Thyroid gland (tissue), 4 donors: ENCODE measurements at regions not wholly inside any gene's neighbourhood (a gene's known extent, or its start where the extent isn't known, plus 50 kb on each side); places are given as distances from the start of the nearest gene placed in this dataset.
"Not testable (repeated sequence)": the region's sequence is repeated elsewhere in the genome, so short reads cannot be mapped to it uniquely, and the experiment has no call there.

Source experiments
- DNase-seq, 2 donors: peaks; one replicate each; pipeline ENCODE4 v3.0.0-alpha.2; 2019
- H3K27ac ChIP-seq, 3 donors: fragments of 200-600 bp; sonication (generic); 1 replicate in 2 of 3; 2 replicates in 1 of 3; pipeline ENCODE4 v1.5.1; 2016 to 2019; ENCODE audit warnings: mild to moderate bottlenecking in 1 of 3, moderate library complexity in 1 of 3
- H3K27me3 ChIP-seq: fragments of 200-600 bp; sonication (generic); one replicate; pipeline ENCODE4 v1.5.1; 2019
- H3K36me3 ChIP-seq, 2 donors: fragments of 200-600 bp; sonication (generic); one replicate each; pipeline ENCODE4 v1.5.1; 2016 to 2019
- H3K4me1 ChIP-seq, 2 donors: fragments of 200-600 bp; sonication (generic); one replicate each; pipeline ENCODE4 v1.5.1; 2017 to 2019
- H3K4me3 ChIP-seq, 3 donors: fragments of 200-600 bp; sonication (generic); replicated peaks in 1 of 3; 1 replicate in 2 of 3; 2 replicates in 1 of 3; pipeline ENCODE4 v1.5.1; 2016; ENCODE audit warnings: mild to moderate bottlenecking in 1 of 3
- H3K9me3 ChIP-seq: fragments of 200-600 bp; sonication (generic); one replicate; pipeline ENCODE4 v1.5.1; 2017
- POLR2A ChIP-seq, 2 donors: fragments of 450-650 bp; IDR thresholded peaks; one replicate each; pipeline ENCODE4 v1.6.1; 2017; ENCODE audit warnings: antibody characterized with exemption in 2 of 2, mild to moderate bottlenecking in 2 of 2, moderate library complexity in 1 of 2
- WGBS, 2 donors: methylation state at CpG; one replicate each; pipeline ENCODE4 v1.1.5; 2017; 5-methylcytosine and 5-hydroxymethylcytosine counted together
- intact Hi-C: fragments of 100-400 bp; cut with DNase I; formaldehyde crosslinking; loops from one replicate; pipeline ENCODE4 v1.15.1; 2023
- TF ChIP-seq, protein P1 (sequence below), 6 experiments: fragments of 200-600 bp in 3 of 6; fragments of 450-650 bp in 3 of 6; sonication (generic) in 3 of 6; IDR thresholded peaks; one replicate each; pipeline ENCODE4 v1.5.1; 2016 to 2019; ENCODE audit warnings: antibody characterized with exemption in 6 of 6, mild to moderate bottlenecking in 2 of 6, inconsistent platforms in 1 of 6, moderate library complexity in 1 of 6

DNA sequence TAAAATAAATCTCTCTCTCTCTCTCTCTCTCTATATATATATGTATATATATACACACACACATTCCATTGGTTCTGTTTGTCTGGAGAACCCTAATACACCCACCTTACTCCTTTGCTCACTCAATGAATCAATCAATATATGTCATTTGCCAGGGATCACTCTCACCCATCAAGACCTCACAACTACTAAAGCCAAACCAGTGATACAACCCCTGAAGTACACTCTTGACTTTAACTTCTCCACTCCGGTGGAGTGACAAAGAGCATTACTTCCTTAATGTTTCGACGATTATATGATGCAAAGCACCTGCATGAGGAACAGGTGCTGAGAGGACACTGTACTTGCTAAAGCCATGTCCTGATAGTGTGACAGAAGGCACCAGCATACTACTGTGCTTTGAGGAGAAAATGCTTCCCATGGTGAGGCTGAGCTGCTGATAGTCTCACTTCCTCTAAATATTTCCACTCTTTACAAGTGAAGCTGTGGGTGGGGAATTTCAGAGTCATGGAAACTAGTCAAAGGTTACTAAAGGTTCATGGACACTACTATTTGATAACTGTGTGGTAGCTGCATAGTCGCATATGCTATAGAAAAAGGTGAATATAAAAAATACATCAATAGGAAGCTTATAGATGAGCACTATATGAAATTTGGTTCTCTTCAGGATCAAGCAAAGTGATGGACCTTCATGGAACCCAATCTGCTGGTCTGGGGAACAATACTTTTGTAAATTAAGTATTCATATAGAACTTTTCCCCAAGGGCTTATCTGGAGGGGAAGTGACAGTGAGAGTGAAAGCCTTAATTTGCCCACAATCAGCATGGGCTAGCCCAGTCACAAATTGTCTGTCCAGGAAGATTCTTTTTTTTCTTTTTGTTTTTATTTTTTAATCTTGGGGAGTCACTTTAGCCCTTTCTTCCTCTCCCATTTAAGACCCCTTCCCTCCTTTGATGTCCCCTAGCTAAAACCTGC is 141.9 kb upstream of the NEDD9 start:
- H3K27me3 ChIP-seq, result no peaks in the 10 kb centered on the region
- no peak overlapping the region for H3K4me3 ChIP-seq
- H3K27ac ChIP-seq, result no peak overlapping the region
- DNase-seq, result no peak
- H3K4me1 ChIP-seq, result peaks cover 16 to 17% of the 10 kb centered on the region in 2 donors
- intact Hi-C loops, result no loop called here
- no peaks in the 10 kb centered on the region for H3K36me3 ChIP-seq
- no peaks in the 10 kb centered on the region for H3K9me3 ChIP-seq
- WGBS, 2 donors, result 75 to 80% methylated on average over 4 of the region's 4 CpGs
- no peak for TF ChIP-seq POLR2A (IDR thresholded peaks at IDR 0.05)
- TF ChIP-seq, protein P1, sequence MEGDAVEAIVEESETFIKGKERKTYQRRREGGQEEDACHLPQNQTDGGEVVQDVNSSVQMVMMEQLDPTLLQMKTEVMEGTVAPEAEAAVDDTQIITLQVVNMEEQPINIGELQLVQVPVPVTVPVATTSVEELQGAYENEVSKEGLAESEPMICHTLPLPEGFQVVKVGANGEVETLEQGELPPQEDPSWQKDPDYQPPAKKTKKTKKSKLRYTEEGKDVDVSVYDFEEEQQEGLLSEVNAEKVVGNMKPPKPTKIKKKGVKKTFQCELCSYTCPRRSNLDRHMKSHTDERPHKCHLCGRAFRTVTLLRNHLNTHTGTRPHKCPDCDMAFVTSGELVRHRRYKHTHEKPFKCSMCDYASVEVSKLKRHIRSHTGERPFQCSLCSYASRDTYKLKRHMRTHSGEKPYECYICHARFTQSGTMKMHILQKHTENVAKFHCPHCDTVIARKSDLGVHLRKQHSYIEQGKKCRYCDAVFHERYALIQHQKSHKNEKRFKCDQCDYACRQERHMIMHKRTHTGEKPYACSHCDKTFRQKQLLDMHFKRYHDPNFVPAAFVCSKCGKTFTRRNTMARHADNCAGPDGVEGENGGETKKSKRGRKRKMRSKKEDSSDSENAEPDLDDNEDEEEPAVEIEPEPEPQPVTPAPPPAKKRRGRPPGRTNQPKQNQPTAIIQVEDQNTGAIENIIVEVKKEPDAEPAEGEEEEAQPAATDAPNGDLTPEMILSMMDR (IDR thresholded peaks at IDR 0.05), result no peak

DNA sequence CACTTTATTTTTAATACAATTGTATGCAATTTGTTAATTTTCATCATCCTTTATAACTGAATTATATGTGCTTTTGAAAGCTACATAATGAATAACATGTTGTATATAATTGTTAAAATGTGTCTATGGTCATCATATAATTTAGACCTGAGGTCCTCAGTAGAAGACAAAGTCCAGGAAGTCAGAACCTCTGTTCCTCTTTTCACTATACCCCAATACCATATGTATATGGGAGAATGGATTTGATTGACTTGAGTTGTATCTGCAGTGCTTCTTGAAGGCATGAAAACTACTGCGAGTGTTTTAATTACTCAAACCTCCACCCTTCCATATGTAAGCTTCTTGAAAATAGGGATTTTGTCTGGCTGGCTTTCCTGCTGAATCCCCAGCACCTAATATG is 140.7 kb upstream of the NEDD9 start:
- Histone ChIP-seq H3K4me1 (peaks cover 18% of the 10 kb centered on the region in 2 donors), H3K36me3 (no peaks in the 10 kb centered on the region), H3K9me3 (no peaks in the 10 kb centered on the region), H3K4me3 (no peak overlapping the region), H3K27me3 (no peaks in the 10 kb centered on the region), H3K27ac (no peak overlapping the region)
- 90 to 96% methylated on average over 1 of the region's 1 CpG for WGBS, 2 donors
- intact Hi-C loops, result no loop called here
- DNase-seq, result no peak
- TF ChIP-seq, protein P1 (IDR thresholded peaks at IDR 0.05), result no peak

DNA sequence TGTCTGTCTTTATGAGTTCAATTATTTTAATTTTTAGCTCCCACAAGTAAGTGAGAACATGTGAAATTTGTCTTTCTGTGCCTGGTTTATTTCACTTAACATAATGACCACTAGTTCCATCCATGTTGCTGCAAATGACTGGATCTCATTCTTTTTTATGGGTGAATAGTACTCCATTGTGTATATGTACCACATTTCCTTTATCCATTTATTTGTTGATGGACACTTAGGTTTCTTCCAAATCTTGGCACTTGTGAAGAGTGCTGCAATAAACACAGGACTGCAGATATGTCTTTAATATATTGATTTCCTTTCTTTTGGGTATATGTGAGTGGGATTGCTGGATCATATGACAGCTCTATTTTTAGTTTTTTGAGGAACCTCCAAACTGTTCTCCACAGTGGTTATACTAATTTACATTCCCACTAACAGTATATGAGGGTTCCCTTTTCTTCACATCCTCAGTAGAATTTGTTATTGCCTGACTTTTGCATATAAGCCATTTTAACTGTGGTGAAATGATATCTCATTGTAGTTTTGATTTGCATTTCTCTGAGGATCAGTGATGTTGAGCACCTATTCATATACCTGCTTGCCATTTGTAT is 139.8 kb upstream of the NEDD9 start:
- H3K9me3 ChIP-seq, result not testable (repeated sequence)

DNA sequence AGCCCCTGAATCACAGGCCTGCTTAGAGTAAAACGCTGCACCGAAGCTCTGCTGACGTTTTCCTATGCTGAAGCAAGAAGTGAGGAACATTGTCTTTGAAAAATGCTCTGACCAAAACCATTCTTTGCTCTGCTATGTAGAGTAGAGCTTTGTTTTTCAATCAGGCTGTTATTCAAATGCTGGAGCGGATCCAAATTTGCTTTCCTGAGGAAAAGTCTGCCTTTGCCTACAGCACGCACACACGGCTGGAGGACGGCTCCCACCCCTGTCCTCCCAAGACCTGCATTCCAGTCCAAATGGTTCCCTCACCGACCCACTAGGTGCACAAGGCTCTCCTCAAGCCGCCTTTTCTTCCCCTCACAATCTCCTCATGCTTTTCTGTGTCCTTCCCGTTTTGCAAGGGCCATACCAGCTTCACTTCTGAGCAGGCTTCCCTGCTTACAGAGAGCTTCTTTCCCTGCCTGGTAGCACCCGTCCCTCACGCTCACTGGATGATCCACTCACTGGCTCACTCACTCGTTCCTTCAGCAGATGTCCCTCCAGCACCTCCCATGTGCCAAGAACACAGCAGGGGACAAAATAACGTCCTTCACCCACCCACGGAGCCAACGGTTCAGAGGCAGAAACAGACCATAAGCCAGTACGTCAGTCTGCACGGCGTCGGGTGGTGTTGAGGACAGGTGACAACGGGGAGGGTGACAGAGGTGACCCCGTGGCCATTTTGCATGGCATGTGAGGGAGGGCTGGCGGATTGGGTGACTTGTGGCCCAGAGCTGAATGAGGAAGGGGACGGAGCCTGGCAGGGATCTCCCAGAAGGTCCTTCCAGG is 137.9 kb upstream of the NEDD9 start:
- TF ChIP-seq, protein P1 (IDR thresholded peaks at IDR 0.05), result no peak
- no peak for TF ChIP-seq POLR2A (IDR thresholded peaks at IDR 0.05)
- no peaks in the 10 kb centered on the region for H3K9me3 ChIP-seq
- no peaks in the 10 kb centered on the region for H3K36me3 ChIP-seq
- DNase-seq, result peak; percentile 76 to 77
- intact Hi-C loops, result no loop called here
- no peak overlapping the region for H3K4me3 ChIP-seq
- no peaks in the 10 kb centered on the region for H3K27me3 ChIP-seq
- H3K27ac ChIP-seq, result peak overlapping the region; percentile 57 to 79 (median 79)
- H3K4me1 ChIP-seq, result peaks cover 20 to 43% of the 10 kb centered on the region in 2 donors
- WGBS, 2 donors, result 36 to 48% methylated on average over 24 of the region's 24 CpGs

More for the DNA sequence above, 139.8 kb upstream of the NEDD9 start:
- H3K4me3 ChIP-seq, H3K27me3 ChIP-seq, DNase-seq, intact Hi-C loops, H3K27ac ChIP-seq, H3K36me3 ChIP-seq: not testable (repeated sequence)
- H3K4me1 ChIP-seq, result peaks cover 18 to 26% of the 10 kb centered on the region in 2 donors

DNA sequence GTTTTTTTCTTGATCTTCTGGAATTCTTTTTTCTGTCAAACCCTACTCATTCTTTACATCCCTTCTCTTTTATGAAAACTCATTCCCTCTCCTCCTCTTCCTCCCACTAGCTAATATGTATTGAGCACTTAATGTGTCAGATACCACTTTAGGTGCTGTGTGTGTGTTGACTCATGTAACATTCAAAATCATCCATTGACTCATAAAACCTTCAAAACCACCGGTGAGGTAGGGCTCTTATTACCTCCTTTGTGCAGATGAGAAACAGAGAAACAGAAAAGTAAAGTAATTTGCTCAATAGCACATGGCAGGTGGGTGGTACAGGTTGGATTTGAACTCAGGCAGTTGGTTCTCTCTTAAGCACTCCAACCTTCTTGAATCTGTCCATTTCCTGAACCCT is 136.3 kb upstream of the NEDD9 start:
- no peak for DNase-seq
- H3K4me1 ChIP-seq, result peaks cover 23 to 60% of the 10 kb centered on the region in 2 donors
- intact Hi-C loops, result no loop called here

More for the DNA sequence above, 136.3 kb upstream of the NEDD9 start:
- peak overlapping the region in 2 of 3 donors; percentile 10 to 79 for H3K27ac ChIP-seq
- 81 to 97% methylated on average over 1 of the region's 1 CpG for whole genome bisulfite sequencing, 2 donors
- no peak for TF ChIP-seq POLR2A (IDR thresholded peaks at IDR 0.05)
- TF ChIP-seq, protein P1 (IDR thresholded peaks at IDR 0.05), result no peak
- H3K27me3 ChIP-seq, result no peaks in the 10 kb centered on the region
- no peaks in the 10 kb centered on the region for H3K9me3 ChIP-seq
- H3K36me3 ChIP-seq, result no peaks in the 10 kb centered on the region
- no peak overlapping the region for H3K4me3 ChIP-seq
